ENCODE measurements at regions not wholly inside any gene's neighbourhood (a gene's known extent, or its start where the extent isn't known, plus 50 kb on each side); places are given as distances from the start of the nearest gene placed in this dataset.
"Not testable (repeated sequence)": the region's sequence is repeated elsewhere in the genome, so short reads cannot be mapped to it uniquely, and the experiment has no call there.

DNA sequence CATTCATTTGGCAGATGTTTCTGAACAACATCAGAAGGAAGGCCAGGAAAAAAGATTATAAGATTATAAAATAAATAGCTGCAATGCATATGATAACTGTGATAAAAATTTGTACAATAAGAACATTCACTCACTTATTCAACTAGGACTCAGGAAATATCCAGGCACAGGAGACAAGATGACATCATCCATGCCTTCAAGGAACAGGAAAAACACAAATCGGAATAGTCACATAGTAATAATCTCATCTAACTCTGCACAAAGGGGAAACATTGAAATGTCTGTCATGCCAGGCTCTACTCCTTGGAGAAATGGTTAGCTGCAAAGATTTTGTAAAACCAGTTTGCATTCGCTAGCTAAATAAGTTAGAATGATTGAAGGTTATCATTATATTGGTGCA, 233.5 kb upstream of the AGTR1 start:
- no peak for ATAC-seq
- Mint-ChIP-seq H3K4me1 (ENCODE audit: low read depth) (no peaks in the 10 kb centered on the region), H3K9me3 (peaks cover 18% of the 10 kb centered on the region), H3K36me3 (ENCODE audit: insufficient read depth) (no peaks in the 10 kb centered on the region), H3K4me3 (no peak overlapping the region), H3K27me3 (ENCODE audit: low read depth) (no peaks in the 10 kb centered on the region)
- DNase-seq, result no peak

GRCh38 chr3:148466143-148466542, 231.6 kb upstream of the AGTR1 start:
- no peaks in the 10 kb centered on the region for H3K27me3 Mint-ChIP-seq (ENCODE audit: low read depth)
- DNase-seq (no peak), ATAC-seq (no peak)
- H3K36me3 Mint-ChIP-seq (ENCODE audit: insufficient read depth), result no peaks in the 10 kb centered on the region
- no peak overlapping the region for H3K4me3 Mint-ChIP-seq
- peaks cover 18% of the 10 kb centered on the region for H3K9me3 Mint-ChIP-seq
- no peaks in the 10 kb centered on the region for H3K4me1 Mint-ChIP-seq (ENCODE audit: low read depth)

DNA sequence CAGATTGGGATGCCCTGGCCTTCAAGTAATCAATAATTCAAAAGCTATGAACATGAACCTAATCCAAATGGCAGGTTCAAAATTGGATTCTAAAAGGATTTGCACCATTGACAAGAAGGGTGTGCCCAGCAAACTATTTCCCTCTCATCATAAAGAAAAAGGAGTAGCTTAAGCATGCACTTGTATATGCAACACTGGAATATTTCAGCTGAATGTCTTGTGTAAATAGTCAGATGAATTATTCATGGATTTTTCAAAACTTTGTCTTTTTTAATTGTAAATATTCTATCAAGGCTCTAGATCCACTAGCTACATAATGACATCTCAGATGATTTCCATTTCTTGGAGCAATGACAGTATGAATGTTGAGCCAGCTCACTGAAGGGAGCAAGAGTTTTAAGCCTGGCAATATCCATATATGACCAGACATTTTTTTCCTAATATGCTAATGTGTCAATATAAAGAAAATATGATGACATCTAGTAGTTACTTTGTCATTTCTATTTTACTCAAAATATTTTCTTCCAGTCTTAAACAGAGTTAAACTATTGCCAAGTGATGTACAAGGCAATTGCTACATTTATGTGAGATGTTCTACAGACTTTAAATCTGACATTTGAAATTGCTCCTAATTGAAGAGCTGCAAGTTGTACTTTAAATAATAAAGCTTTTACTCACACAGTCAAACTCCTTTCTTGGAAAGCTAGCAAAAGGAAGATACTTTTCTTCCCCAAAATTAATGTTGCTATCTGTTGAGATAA, 230.5 kb upstream of the AGTR1 start:
- Mint-ChIP-seq H3K27me3 (ENCODE audit: low read depth) (no peaks in the 10 kb centered on the region), H3K4me1 (ENCODE audit: low read depth) (no peaks in the 10 kb centered on the region)

GRCh38 chr3:148477375-148477774, 220.3 kb upstream of the AGTR1 start:
- Mint-ChIP-seq H3K4me1 (ENCODE audit: low read depth) (no peaks in the 10 kb centered on the region), H3K36me3 (ENCODE audit: insufficient read depth) (no peaks in the 10 kb centered on the region), H3K9me3 (peaks cover 7% of the 10 kb centered on the region), H3K27me3 (ENCODE audit: low read depth) (no peaks in the 10 kb centered on the region), H3K4me3 (no peak overlapping the region)
- ATAC-seq (no peak), DNase-seq (no peak)

More for the DNA sequence above, 230.5 kb upstream of the AGTR1 start:
- no peak for DNase-seq
- ATAC-seq, result no peak
- no peaks in the 10 kb centered on the region for H3K36me3 Mint-ChIP-seq (ENCODE audit: insufficient read depth)
- H3K4me3 Mint-ChIP-seq, result no peak overlapping the region
- peaks cover 14% of the 10 kb centered on the region for H3K9me3 Mint-ChIP-seq

GRCh38 chr3:148493631-148494030, 204.1 kb upstream of the AGTR1 start:
- Mint-ChIP-seq H3K36me3 (ENCODE audit: insufficient read depth) (no peaks in the 10 kb centered on the region), H3K27me3 (ENCODE audit: low read depth) (no peaks in the 10 kb centered on the region), H3K4me1 (ENCODE audit: low read depth) (no peaks in the 10 kb centered on the region), H3K4me3 (no peak overlapping the region), H3K9me3 (peaks cover 7% of the 10 kb centered on the region)
- DNase-seq, result no peak
- ATAC-seq, result no peak

- H3K36me3 Mint-ChIP-seq (ENCODE audit: insufficient read depth), result no peaks in the 10 kb centered on the region
- no peaks in the 10 kb centered on the region for H3K4me1 Mint-ChIP-seq (ENCODE audit: low read depth)
- ATAC-seq (no peak), DNase-seq (no peak)
- H3K9me3 Mint-ChIP-seq, result peaks cover 5% of the 10 kb centered on the region
- no peak overlapping the region for H3K4me3 Mint-ChIP-seq
- H3K27me3 Mint-ChIP-seq (ENCODE audit: low read depth), result no peaks in the 10 kb centered on the region
Measured at GRCh38 chr3:148494451-148494850, 203.3 kb upstream of the AGTR1 start.

DNA sequence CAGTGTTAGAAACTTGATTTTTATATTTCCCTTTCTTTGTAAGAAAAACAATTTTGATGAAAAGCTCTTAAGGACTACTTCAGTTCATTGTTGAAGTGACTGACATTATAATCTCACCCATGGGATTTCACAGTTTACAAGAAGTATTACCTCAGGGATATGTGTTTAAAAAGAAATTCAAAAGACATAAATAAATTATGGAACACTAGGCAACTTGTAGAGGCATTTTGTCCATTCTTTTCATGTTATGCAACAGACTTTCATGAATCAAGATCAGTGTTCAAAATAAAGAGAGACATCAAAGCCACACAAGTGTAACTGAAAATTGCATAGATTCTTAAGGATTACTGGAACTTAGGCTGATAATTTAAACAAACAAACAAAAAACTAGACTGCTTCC, 196.8 kb upstream of the AGTR1 start:
- Mint-ChIP-seq H3K27me3 (ENCODE audit: low read depth) (no peaks in the 10 kb centered on the region), H3K4me3 (no peak overlapping the region), H3K4me1 (ENCODE audit: low read depth) (no peaks in the 10 kb centered on the region), H3K36me3 (ENCODE audit: insufficient read depth) (no peaks in the 10 kb centered on the region), H3K9me3 (peaks cover 5% of the 10 kb centered on the region)
- DNase-seq (no peak), ATAC-seq (no peak)

DNA sequence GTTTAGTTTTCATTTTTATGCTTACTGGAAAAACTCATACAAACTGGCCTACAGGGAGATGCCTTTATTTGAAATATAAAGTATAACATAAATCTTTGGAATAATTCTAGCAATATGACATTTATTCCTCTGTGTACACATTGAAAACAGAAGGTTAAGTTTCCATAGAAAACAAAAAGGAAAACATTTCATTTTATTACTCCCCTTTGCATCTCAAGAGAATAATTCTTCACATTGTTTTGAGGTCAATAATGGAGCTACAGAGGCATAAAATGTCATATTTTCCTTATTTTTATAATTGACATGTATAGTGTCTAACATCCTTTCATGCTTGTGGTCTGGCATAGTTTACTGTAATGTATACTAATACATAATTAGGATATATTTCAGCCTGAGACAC, 187.6 kb upstream of the AGTR1 start:
- DNase-seq (no peak), ATAC-seq (no peak)
- Mint-ChIP-seq H3K27me3 (ENCODE audit: low read depth) (no peaks in the 10 kb centered on the region), H3K36me3 (ENCODE audit: insufficient read depth) (no peaks in the 10 kb centered on the region), H3K9me3 (peaks cover 12% of the 10 kb centered on the region), H3K4me1 (ENCODE audit: low read depth) (no peaks in the 10 kb centered on the region), H3K4me3 (no peak overlapping the region)

GRCh38 chr3:148510561-148510960, 187.1 kb upstream of the AGTR1 start:
- peaks cover 12% of the 10 kb centered on the region for H3K9me3 Mint-ChIP-seq

DNA sequence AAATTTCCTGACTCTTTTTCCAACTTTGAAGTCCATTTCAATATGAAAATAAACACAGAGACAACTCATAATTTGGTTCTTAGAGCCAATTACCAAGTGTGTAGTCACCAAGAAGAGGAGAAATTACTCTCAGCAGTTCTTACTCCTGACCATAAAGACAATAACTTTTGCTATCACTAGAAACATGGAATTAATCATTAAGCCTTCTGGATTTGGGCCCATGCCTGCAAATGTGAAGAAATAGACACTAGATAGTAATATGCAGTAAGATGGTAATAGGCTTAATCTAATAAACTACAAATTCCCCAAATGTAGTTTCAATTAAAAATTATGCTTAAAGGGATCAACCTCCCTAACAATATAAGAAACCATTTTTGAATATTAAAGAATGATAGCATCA, 185.1 kb upstream of the AGTR1 start:
- Mint-ChIP-seq H3K9me3 (peaks cover 5% of the 10 kb centered on the region), H3K4me3 (no peak overlapping the region), H3K36me3 (ENCODE audit: insufficient read depth) (no peaks in the 10 kb centered on the region), H3K4me1 (ENCODE audit: low read depth) (no peaks in the 10 kb centered on the region), H3K27me3 (ENCODE audit: low read depth) (no peaks in the 10 kb centered on the region)
- ATAC-seq, result no peak
- no peak for DNase-seq

More at GRCh38 chr3:148510561-148510960, 187.1 kb upstream of the AGTR1 start:
- Mint-ChIP-seq H3K4me3 (no peak overlapping the region), H3K4me1 (ENCODE audit: low read depth) (no peaks in the 10 kb centered on the region), H3K36me3 (ENCODE audit: insufficient read depth) (no peaks in the 10 kb centered on the region), H3K27me3 (ENCODE audit: low read depth) (no peaks in the 10 kb centered on the region)
- ATAC-seq (no peak), DNase-seq (no peak)

- Mint-ChIP-seq H3K9me3 (peaks cover 5% of the 10 kb centered on the region), H3K27me3 (ENCODE audit: low read depth) (no peaks in the 10 kb centered on the region), H3K36me3 (ENCODE audit: insufficient read depth) (no peaks in the 10 kb centered on the region), H3K4me3 (no peak overlapping the region), H3K4me1 (ENCODE audit: low read depth) (no peaks in the 10 kb centered on the region)
- DNase-seq (no peak), ATAC-seq (no peak)
Measured at GRCh38 chr3:148513096-148513543, 184.6 kb upstream of the AGTR1 start.

GRCh38 chr3:148518520-148518919, 179.2 kb upstream of the AGTR1 start:
- ATAC-seq, result no peak
- Mint-ChIP-seq H3K36me3 (ENCODE audit: insufficient read depth) (no peaks in the 10 kb centered on the region), H3K4me3 (no peak overlapping the region), H3K27me3 (ENCODE audit: low read depth) (no peaks in the 10 kb centered on the region), H3K9me3 (peaks cover 7% of the 10 kb centered on the region), H3K4me1 (ENCODE audit: low read depth) (no peaks in the 10 kb centered on the region)
- no peak for DNase-seq

DNA sequence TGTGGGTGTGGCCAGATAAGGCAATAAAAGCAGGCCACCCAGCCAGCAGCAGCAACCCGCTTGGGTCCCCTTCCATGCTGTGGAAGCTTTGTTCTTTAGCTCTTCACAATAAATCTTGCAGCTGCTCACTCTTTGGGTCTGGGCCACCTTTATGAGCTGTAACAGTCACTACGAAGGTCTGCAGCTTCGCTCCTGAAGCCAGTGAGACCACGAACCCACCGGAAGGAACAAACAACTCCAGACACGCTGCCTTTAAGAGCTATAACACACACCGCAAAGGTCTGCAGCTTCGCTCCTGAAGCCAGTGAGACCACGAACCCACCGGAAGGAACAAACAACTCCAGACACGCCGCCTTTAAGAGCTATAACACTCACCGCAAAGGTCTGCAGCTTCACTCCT, 172.1 kb upstream of the AGTR1 start:
- H3K9me3 Mint-ChIP-seq, result peaks cover 15% of the 10 kb centered on the region
- H3K4me1 Mint-ChIP-seq (ENCODE audit: low read depth); ATAC-seq; H3K4me3 Mint-ChIP-seq; DNase-seq; H3K36me3 Mint-ChIP-seq (ENCODE audit: insufficient read depth); H3K27me3 Mint-ChIP-seq (ENCODE audit: low read depth): not testable (repeated sequence)

GRCh38 chr3:148528024-148528423, 169.7 kb upstream of the AGTR1 start:
- DNase-seq, result no peak
- Mint-ChIP-seq H3K4me3 (no peak overlapping the region), H3K36me3 (ENCODE audit: insufficient read depth) (no peaks in the 10 kb centered on the region), H3K27me3 (ENCODE audit: low read depth) (no peaks in the 10 kb centered on the region), H3K4me1 (ENCODE audit: low read depth) (no peaks in the 10 kb centered on the region), H3K9me3 (peaks cover 12% of the 10 kb centered on the region)
- no peak for ATAC-seq

DNA sequence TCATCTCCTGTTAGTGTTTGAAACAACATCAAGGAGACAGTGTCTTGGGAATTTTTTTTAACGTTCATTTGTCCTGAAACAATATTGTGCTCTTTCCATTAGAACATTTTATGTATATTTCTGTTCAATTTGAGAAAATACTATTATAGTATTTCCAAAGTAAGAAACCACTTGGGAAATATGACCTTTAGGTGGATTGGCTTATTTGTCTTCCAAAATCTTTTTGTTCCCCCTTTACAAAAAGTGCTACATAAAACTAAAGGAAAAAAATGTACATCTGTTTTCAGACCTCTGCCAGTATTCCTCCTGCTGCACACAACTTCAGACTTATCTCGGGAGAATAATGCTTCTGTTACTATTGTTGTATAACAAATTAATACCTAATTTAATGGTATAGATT, 165.9 kb upstream of the AGTR1 start:
- ATAC-seq (no peak), DNase-seq (no peak)
- Mint-ChIP-seq H3K9me3 (peaks cover 3% of the 10 kb centered on the region), H3K27me3 (ENCODE audit: low read depth) (no peaks in the 10 kb centered on the region), H3K4me3 (no peak overlapping the region), H3K36me3 (ENCODE audit: insufficient read depth) (no peaks in the 10 kb centered on the region), H3K4me1 (ENCODE audit: low read depth) (no peaks in the 10 kb centered on the region)

All from activated T-cell treated with anti-CD3 and anti-CD28 coated beads, Interleukin-2, amount 50 U/mL, for 4 hours (primary cell).